Hepatocyte (in vitro differentiated cells): ENCODE measurements at regions not wholly inside any gene's neighbourhood (a gene's known extent, or its start where the extent isn't known, plus 50 kb on each side); places are given as distances from the start of the nearest gene placed in this dataset.

Source experiments
- DNase-seq: peaks from one replicate; pipeline ENCODE4 v3.0.0-alpha.2; 2016; ENCODE audit warnings: low spot score
- H2AFZ ChIP-seq: fragments of 200-600 bp; sonication (generic); 2 replicates; pipeline ENCODE4 v1.6.0; 2016; ENCODE audit warnings: antibody characterized with exemption, mild to moderate bottlenecking
- H3K27ac ChIP-seq: fragments of 200-600 bp; sonication (generic); 2 replicates; pipeline ENCODE4 v1.5.1; 2016; ENCODE audit warnings: mild to moderate bottlenecking
- H3K27me3 ChIP-seq: fragments of 200-600 bp; sonication (generic); 2 replicates; pipeline ENCODE4 v1.6.1; 2016
- H3K36me3 ChIP-seq: fragments of 200-600 bp; sonication (generic); replicated peaks from 2 replicates; pipeline ENCODE4 v1.5.1; 2016; ENCODE audit warnings: low read depth; ENCODE audit not compliant: insufficient read depth
- H3K4me1 ChIP-seq: fragments of 200-600 bp; sonication (generic); 2 replicates; pipeline ENCODE4 v1.5.1; 2016; ENCODE audit warnings: mild to moderate bottlenecking, moderate library complexity; ENCODE audit not compliant: insufficient read depth
- H3K4me2 ChIP-seq: fragments of 200-600 bp; sonication (generic); 2 replicates; pipeline ENCODE4 v1.6.0; 2016
- H3K4me3 ChIP-seq: fragments of 200-600 bp; sonication (generic); 2 replicates; pipeline ENCODE4 v1.5.1; 2016; ENCODE audit warnings: mild to moderate bottlenecking
- H3K79me2 ChIP-seq: fragments of 200-600 bp; sonication (generic); 2 replicates; pipeline ENCODE4 v1.6.0; 2017; ENCODE audit warnings: mild to moderate bottlenecking
- H3K9me2 ChIP-seq: fragments of 200-600 bp; sonication (generic); replicated peaks from 2 replicates; pipeline ENCODE4 v1.6.0; 2017; ENCODE audit warnings: mild to moderate bottlenecking; ENCODE audit not compliant: insufficient read depth
- H3K9me3 ChIP-seq: fragments of 200-600 bp; sonication (generic); 2 replicates; pipeline ENCODE4 v1.5.1; 2016; ENCODE audit warnings: low read depth, mild to moderate bottlenecking
- H4K20me1 ChIP-seq: fragments of 200-600 bp; sonication (generic); 2 replicates; pipeline ENCODE4 v1.6.0; 2016; ENCODE audit warnings: mild to moderate bottlenecking; ENCODE audit not compliant: insufficient read depth, poor library complexity, severe bottlenecking
- CTCF ChIP-seq: fragments of 200-600 bp; sonication (generic); IDR thresholded peaks from 2 replicates; pipeline ENCODE4 v1.5.1; 2016; ENCODE audit warnings: antibody characterized with exemption, mild to moderate bottlenecking; ENCODE audit not compliant: poor library complexity
- EZH2 ChIP-seq: fragments of 200-600 bp; sonication (generic); IDR thresholded peaks from 2 replicates; pipeline ENCODE4 v1.6.1; 2016; ENCODE audit warnings: antibody characterized with exemption, mild to moderate bottlenecking, borderline replicate concordance
- EZH2phosphoT487 ChIP-seq: fragments of 200-600 bp; sonication (generic); IDR thresholded peaks from one replicate; pipeline ENCODE4 v1.6.1; 2018; ENCODE audit warnings: antibody characterized with exemption, mild to moderate bottlenecking, low read depth, moderate library complexity; ENCODE audit not compliant: unreplicated experiment, severe bottlenecking
- WGBS: methylation state at CpG from one replicate; pipeline ENCODE4 v1.1.6; 2016; ENCODE audit warnings: low lambda C conversion rate; ENCODE audit errors: missing lambda C conversion rate; 5-methylcytosine and 5-hydroxymethylcytosine counted together

- no peak for DNase-seq
- Histone ChIP-seq H3K27ac (no peak overlapping the region), H4K20me1 (no peaks in the 10 kb centered on the region), H3K4me2 (no peak overlapping the region), H3K36me3 (no peaks in the 10 kb centered on the region), H3K27me3 (no peaks in the 10 kb centered on the region), H3K4me1 (no peaks in the 10 kb centered on the region), H3K9me3 (no peaks in the 10 kb centered on the region), H3K79me2 (no peaks in the 10 kb centered on the region), H3K4me3 (no peak overlapping the region), H3K9me2 (no peaks in the 10 kb centered on the region), H2AFZ (no peak overlapping the region)
- TF ChIP-seq EZH2 (no peak), CTCF (no peak), EZH2phosphoT487 (no peak)
- 69% methylated on average over 3 of the region's 3 CpGs for WGBS
These were observed 640.3 kb downstream of the TRIML1 start for GRCh38 chr4:188779581-188779980.

- no peaks in the 10 kb centered on the region for H3K27me3 ChIP-seq
- H3K4me2 ChIP-seq: no peak overlapping the region
- H3K4me1 ChIP-seq: no peaks in the 10 kb centered on the region
- no peaks in the 10 kb centered on the region for H4K20me1 ChIP-seq
- TF ChIP-seq EZH2 (no peak), CTCF (no peak), EZH2phosphoT487 (no peak)
- no peaks in the 10 kb centered on the region for H3K79me2 ChIP-seq
- no peaks in the 10 kb centered on the region for H3K9me2 ChIP-seq
- no peak for DNase-seq
- H3K27ac ChIP-seq: no peak overlapping the region
- no peak overlapping the region for H2AFZ ChIP-seq
- H3K9me3 ChIP-seq: no peaks in the 10 kb centered on the region
- no peaks in the 10 kb centered on the region for H3K36me3 ChIP-seq
- WGBS: 87% methylated on average over 5 of the region's 5 CpGs
- H3K4me3 ChIP-seq: no peak overlapping the region
These were observed 640.8 kb downstream of the TRIML1 start for GRCh38 chr4:188780028-188780427.

- Histone ChIP-seq H3K27ac (no peak overlapping the region), H2AFZ (no peak overlapping the region), H4K20me1 (no peaks in the 10 kb centered on the region), H3K4me1 (no peaks in the 10 kb centered on the region), H3K4me3 (no peak overlapping the region), H3K9me2 (no peaks in the 10 kb centered on the region), H3K79me2 (no peaks in the 10 kb centered on the region), H3K27me3 (no peaks in the 10 kb centered on the region), H3K36me3 (no peaks in the 10 kb centered on the region), H3K4me2 (no peak overlapping the region), H3K9me3 (no peaks in the 10 kb centered on the region)
- WGBS: 88% methylated on average over 5 of the region's 5 CpGs
- TF ChIP-seq EZH2phosphoT487 (no peak), EZH2 (no peak), CTCF (no peak)
- no peak for DNase-seq
These were observed 641.4 kb downstream of the TRIML1 start for GRCh38 chr4:188780686-188781085.

- Histone ChIP-seq H3K36me3 (no peaks in the 10 kb centered on the region), H4K20me1 (no peaks in the 10 kb centered on the region), H3K27ac (no peak overlapping the region), H3K9me2 (no peaks in the 10 kb centered on the region), H3K4me3 (no peak overlapping the region), H3K4me2 (no peak overlapping the region), H3K9me3 (no peaks in the 10 kb centered on the region), H3K4me1 (no peaks in the 10 kb centered on the region), H2AFZ (no peak overlapping the region), H3K27me3 (no peaks in the 10 kb centered on the region), H3K79me2 (no peaks in the 10 kb centered on the region)
- DNase-seq: peak; percentile 45
- WGBS: 41% methylated on average over 3 of the region's 3 CpGs
- no peak for TF ChIP-seq EZH2
- peak; percentile 48 for TF ChIP-seq CTCF
- no peak for TF ChIP-seq EZH2phosphoT487
These were observed 642.4 kb downstream of the TRIML1 start for GRCh38 chr4:188781655-188782054.
